SK-N-DZ (cell line): ENCODE measurements at regions not wholly inside any gene's neighbourhood (a gene's known extent, or its start where the extent isn't known, plus 50 kb on each side); places are given as distances from the start of the nearest gene placed in this dataset.
"Not testable (repeated sequence)": the region's sequence is repeated elsewhere in the genome, so short reads cannot be mapped to it uniquely, and the experiment has no call there.

ENCODE experiments used
- DNase-seq: peaks from one replicate; pipeline ENCODE4 v3.0.0-alpha.2; 2015; ENCODE audit warnings: low spot score

GRCh38 chr2:2727876-2728511, 396.9 kb upstream of the MYT1L start:
- no peak for DNase-seq

DNA sequence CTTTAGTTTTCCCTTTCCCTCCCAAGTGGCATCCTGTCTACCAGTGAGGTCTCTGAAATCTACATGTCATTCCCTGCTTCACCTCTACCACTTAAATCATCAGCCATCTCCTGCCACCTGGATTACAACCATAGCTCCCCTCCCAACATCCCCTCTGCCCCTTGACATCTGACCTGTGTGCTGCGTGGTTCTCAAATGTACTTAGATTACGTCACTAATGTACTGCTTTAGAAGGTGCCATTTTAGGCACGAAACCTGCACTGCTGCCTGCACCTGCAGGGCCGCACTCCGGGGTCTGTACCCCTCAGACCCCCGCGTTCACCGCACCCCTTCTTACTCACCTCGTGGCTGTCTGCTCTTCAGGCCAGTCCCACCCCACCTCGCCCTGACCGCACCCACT, 395.1 kb upstream of the MYT1L start:
- no peak for DNase-seq

GRCh38 chr2:2723064-2723463, 392.0 kb upstream of the MYT1L start:
- no peak for DNase-seq

DNA sequence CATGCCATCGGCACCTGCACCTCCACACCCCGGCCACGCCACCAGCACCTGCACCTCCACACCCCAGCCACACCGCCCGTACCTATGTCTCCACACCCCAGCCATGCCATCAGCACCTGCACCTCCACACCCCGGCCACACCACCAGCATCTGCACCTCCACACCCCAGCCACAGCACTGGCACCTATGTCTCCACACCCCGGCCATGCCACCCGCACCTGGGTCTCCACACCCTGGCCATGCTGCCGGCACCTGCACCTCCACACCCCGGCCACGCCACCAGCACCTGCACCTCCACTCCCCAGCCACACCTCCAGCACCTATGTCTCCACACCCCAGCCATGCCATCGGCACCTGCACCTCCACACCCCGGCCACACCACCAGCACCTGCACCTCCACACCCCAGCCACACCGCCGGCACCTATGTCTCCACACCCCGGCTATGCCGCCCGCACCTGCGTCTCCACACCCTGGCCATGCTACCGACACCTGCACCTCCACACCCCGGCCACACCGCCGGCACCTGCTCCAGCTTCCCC, 390.3 kb upstream of the MYT1L start:
- no peak for DNase-seq

DNA sequence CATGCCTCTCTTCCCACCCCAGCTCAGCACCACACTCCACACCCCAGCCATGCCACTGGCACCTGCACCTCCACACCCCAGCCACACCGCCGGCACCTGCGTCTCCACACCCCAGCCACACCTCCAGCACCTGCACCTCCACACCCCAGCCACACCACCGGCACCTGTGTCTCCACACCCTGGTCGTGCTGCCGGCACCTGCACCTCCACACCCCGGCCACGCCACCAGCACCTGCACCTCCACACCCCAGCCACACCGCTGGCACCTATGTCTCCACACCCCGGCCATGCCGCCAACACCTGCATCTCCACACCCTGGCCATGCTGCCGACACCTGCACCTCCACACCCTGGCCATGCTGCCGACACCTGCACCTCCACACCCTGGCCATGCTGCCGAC, 389.7 kb upstream of the MYT1L start:
- not testable (repeated sequence) for DNase-seq

GRCh38 chr2:2720351-2720750, 389.3 kb upstream of the MYT1L start:
- DNase-seq: no peak

DNA sequence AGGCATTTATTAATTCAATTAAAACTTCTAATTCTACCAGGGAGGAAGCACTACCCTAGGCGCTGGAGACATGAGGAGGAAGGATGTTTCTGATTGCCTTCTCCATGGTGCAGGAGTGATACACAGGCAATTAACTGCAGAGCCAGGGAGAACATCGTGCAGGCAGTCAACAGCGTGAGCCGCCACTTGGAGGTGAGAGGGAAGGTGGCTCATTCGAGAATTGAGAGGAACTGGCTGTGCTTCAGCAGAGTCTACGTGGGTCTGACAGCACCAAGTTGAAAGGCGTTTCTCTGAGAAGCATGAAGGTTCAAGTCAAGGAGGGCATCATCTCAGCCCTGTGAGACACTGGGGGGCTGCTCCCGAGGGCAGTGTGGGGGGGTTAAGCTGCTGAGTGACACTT, 388.7 kb upstream of the MYT1L start:
- DNase-seq: no peak

GRCh38 chr2:2719015-2719414, 387.9 kb upstream of the MYT1L start:
- DNase-seq: no peak

DNA sequence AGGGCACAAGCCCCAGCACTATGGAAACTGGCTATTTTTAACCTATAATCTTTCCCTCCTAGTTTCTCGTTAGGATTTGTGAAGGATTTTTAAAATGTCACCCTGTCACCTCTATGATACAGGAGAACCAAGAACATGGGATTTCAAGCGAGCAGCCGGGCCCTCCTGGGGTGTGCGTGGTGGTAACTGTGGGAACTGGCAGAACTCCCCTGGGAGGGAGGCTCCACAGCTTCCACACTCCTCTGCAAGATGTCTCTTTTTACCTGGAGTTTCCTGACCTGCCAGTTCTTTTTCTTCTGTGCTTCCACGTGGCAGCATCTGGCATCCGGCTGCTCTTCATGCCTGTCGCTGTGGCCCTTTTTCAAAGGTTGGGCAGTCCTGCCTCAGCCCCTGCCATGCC, 386.3 kb upstream of the MYT1L start:
- DNase-seq: no peak

- DNase-seq: no peak
Measured at GRCh38 chr2:2716771-2717170, 385.7 kb upstream of the MYT1L start.

DNA sequence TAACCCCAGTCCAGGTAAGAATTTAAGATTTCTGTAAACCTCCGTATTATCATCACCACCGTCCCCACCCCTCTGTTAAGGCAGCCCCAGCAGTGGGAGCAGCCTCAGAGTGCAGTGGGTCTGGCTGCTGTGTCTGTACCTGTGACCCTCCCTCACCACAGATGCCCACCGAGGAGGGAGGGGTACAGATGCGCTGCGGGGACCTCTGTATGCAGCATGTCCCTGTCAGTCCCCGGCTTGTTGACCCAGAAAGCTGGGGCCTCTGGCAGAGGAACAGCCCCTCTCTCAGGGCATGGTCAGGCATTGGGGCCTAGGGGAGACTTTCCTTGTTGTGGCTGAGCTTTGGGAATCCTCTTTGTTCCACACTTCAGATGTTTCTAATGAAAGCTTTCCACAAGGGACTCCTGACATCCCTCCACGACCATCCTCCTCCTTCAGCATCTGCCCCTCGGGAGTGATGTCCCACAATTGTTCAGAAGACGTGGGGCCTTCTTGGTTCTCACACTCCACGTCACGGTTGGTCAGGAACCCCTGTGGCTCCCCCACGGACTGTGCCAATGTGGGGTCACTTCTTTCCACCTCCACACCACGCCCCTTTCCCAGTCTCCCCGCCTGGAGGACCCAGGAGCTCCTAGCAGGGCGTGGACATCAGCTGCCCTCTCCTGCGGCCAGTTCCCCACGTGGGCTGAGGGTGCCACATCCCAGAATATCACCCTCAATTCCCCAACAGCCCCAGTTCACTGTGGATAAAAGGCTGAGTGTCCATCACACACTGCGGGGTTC, 384.2 kb upstream of the MYT1L start:
- no peak for DNase-seq

DNA sequence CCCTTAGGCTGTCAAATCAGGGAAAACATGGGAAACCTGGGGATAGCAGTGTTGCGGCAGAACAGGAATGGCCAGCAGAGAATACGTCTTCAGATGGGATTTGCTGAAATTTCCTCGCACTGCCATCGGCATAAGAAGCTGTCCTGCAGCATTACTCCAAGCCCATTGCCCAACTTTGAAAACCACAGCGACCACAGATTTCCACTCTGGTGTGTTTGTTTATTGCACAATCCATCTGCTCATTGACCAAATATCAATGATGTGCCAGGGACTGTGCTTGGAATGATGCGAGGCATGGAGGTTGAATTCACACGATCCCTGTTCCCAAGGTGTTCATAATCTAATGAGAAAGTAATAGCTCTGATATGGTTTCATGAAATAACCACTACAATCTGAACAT, 383.3 kb upstream of the MYT1L start:
- DNase-seq: no peak

GRCh38 chr2:2709431-2709770, 378.3 kb upstream of the MYT1L start:
- no peak for DNase-seq

DNA sequence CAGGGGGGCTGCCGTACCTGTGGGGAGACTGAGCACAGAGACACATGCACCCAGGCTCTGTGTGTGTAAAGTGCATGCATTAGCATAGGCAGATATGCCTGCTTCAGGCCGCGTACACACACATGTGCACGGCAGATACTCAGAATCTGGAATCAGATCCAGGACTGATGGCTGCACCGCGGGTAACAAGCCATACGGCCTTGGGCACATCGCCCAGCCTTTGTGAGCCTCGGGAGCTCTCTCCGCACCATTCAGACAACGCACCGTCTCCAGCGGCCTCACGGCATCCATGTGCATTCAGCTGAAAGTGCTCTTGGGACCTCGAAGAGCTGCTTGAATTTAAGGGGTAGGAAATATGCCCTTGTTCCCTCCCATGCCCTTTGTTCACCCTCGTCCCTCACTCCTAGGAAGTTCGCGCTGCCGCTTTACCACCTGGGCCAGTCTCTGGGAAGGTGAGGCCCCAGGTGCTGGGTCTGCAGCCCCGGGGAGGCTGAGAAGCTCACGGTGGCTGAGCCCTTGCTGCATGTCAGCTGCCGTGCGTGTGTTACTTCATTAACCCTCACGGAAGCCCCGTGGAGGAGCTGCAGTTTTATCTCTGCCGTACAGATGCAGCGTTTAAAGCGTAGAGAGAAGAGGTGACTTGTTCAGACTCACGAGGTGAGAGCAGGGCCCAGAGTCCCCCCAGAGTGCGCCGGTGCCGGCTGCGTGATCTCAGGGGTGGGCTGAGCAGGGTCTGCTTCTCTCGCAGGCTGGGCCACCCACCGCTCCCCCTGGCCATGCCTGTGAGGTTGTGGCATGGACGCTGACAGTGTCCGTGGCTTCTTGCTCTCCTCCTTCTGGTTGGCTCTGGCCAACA, 377.7 kb upstream of the MYT1L start:
- DNase-seq: no peak

GRCh38 chr2:2707206-2707991, 376.3 kb upstream of the MYT1L start:
- DNase-seq: no peak

DNA sequence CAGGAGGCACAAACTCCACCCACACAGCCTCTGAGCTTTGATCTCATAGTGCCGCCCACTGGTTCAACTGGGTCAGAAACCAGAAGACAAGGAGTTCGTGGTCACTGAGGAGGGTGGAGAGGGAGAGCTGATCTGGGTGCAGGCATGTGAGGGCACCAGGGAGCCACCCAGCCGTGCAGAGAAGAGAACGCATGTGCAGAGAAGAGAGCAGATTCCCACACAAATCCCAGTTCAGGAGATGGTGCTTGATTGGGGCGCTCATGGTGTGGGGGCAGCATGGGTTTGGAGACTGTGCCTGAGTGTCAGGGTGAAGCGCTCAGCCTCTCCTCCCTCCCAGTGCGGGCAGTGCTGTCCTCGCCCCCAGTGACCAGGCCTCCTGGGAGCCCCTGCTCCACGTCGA, 375.2 kb upstream of the MYT1L start:
- DNase-seq: no peak

DNA sequence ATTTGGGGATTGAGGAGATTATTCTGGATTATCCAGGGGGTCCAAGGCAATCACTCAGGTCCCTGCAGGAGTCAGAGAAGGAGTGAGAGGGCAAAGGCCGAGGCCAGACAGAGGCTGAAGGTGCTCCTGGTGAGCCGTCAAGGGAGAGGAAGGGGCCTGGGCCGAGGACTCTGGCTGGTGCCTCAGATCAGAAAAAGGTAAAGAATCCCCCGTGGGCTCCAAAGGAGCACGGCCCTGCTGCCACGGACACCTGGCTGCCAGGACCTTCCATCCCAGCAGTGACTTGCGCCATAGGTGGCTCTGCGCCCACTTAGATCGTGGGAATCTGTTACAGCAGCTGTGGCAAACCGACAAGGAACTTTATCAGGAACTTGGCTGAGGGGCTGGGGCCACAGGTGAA, 374.8 kb upstream of the MYT1L start:
- DNase-seq: no peak

DNA sequence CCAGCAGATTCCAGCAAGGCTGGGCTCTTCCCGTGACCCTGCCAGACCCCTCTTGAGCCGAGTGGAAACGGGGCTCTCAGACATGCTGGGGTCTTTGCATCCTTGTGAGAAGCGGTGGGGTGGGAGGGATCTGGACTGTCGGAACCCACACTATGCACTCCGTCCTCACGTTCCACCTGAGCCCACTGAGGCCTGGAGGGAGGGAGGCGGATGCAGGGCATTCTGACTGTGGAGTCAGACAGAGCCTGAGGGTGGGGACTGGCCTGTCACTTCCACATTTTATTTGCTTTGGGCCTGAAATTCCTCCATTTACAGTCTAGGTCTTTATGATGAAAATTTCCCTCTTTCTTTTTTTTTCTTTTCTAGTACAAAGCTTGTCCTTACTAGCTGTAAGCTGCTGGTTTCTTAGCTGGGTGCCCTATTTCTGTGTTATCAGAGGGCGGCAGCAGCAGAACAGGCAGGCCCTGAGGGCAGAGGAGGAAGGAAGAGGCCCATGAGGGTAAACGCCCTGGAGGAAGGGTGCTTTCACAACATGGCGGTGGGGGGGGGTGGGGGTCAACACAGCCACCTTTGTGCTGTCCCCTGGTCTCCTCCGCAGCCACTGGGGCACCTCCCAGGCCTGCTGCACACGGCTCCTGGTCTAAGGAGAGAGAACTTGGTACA, 373.5 kb upstream of the MYT1L start:
- no peak for DNase-seq

- DNase-seq: no peak
Measured at GRCh38 chr2:2703762-2704427, 372.8 kb upstream of the MYT1L start.

- no peak for DNase-seq
Measured at GRCh38 chr2:2703172-2703571, 372.1 kb upstream of the MYT1L start.
